GM12878 (cell line): ENCODE measurements at regions not wholly inside any gene's neighbourhood (a gene's known extent, or its start where the extent isn't known, plus 50 kb on each side); places are given as distances from the start of the nearest gene placed in this dataset.

ENCODE experiments used
- BCL11A ChIP-seq: IDR thresholded peaks from 2 replicates; pipeline ENCODE4 v1.6.1; 2011; ENCODE audit warnings: low read depth, low read length
- CHD1 ChIP-seq: IDR thresholded peaks from 2 replicates; pipeline ENCODE4 v1.6.1; 2012; ENCODE audit warnings: low read depth, low read length, improper control_type of control experiment
- MEF2A ChIP-seq: IDR thresholded peaks from 2 replicates; pipeline ENCODE4 v1.6.1; 2011; ENCODE audit warnings: low read depth, mild to moderate bottlenecking, low read length, moderate library complexity; ENCODE audit not compliant: insufficient read depth
- PAX5 ChIP-seq: IDR thresholded peaks from 2 replicates; pipeline ENCODE4 v1.6.1; 2011; ENCODE audit warnings: low read depth, low read length, borderline replicate concordance
- TF ChIP-seq, protein P1 (sequence below): fragments of 450-650 bp; IDR thresholded peaks from 2 replicates; pipeline ENCODE4 v1.6.1; 2017; ENCODE audit warnings: mild to moderate bottlenecking, moderate library complexity
- TF ChIP-seq, protein P2 (sequence below): fragments of 450-650 bp; IDR thresholded peaks from 2 replicates; pipeline ENCODE4 v1.6.1; 2017; ENCODE audit warnings: mild to moderate bottlenecking
- TF ChIP-seq, protein P3 (sequence below): fragments of 450-650 bp; IDR thresholded peaks from 2 replicates; pipeline ENCODE4 v1.6.1; 2017; ENCODE audit warnings: mild to moderate bottlenecking, moderate library complexity

- TF ChIP-seq, protein P1, sequence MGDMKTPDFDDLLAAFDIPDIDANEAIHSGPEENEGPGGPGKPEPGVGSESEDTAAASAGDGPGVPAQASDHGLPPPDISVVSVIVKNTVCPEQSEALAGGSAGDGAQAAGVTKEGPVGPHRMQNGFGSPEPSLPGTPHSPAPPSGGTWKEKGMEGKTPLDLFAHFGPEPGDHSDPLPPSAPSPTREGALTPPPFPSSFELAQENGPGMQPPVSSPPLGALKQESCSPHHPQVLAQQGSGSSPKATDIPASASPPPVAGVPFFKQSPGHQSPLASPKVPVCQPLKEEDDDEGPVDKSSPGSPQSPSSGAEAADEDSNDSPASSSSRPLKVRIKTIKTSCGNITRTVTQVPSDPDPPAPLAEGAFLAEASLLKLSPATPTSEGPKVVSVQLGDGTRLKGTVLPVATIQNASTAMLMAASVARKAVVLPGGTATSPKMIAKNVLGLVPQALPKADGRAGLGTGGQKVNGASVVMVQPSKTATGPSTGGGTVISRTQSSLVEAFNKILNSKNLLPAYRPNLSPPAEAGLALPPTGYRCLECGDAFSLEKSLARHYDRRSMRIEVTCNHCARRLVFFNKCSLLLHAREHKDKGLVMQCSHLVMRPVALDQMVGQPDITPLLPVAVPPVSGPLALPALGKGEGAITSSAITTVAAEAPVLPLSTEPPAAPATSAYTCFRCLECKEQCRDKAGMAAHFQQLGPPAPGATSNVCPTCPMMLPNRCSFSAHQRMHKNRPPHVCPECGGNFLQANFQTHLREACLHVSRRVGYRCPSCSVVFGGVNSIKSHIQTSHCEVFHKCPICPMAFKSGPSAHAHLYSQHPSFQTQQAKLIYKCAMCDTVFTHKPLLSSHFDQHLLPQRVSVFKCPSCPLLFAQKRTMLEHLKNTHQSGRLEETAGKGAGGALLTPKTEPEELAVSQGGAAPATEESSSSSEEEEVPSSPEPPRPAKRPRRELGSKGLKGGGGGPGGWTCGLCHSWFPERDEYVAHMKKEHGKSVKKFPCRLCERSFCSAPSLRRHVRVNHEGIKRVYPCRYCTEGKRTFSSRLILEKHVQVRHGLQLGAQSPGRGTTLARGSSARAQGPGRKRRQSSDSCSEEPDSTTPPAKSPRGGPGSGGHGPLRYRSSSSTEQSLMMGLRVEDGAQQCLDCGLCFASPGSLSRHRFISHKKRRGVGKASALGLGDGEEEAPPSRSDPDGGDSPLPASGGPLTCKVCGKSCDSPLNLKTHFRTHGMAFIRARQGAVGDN, result no peak
- TF ChIP-seq PAX5 (no peak), MEF2A (no peak), CHD1 (no peak), BCL11A (no peak)
- TF ChIP-seq, protein P2, sequence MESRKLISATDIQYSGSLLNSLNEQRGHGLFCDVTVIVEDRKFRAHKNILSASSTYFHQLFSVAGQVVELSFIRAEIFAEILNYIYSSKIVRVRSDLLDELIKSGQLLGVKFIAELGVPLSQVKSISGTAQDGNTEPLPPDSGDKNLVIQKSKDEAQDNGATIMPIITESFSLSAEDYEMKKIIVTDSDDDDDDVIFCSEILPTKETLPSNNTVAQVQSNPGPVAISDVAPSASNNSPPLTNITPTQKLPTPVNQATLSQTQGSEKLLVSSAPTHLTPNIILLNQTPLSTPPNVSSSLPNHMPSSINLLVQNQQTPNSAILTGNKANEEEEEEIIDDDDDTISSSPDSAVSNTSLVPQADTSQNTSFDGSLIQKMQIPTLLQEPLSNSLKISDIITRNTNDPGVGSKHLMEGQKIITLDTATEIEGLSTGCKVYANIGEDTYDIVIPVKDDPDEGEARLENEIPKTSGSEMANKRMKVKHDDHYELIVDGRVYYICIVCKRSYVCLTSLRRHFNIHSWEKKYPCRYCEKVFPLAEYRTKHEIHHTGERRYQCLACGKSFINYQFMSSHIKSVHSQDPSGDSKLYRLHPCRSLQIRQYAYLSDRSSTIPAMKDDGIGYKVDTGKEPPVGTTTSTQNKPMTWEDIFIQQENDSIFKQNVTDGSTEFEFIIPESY, result no peak
- TF ChIP-seq, protein P3, sequence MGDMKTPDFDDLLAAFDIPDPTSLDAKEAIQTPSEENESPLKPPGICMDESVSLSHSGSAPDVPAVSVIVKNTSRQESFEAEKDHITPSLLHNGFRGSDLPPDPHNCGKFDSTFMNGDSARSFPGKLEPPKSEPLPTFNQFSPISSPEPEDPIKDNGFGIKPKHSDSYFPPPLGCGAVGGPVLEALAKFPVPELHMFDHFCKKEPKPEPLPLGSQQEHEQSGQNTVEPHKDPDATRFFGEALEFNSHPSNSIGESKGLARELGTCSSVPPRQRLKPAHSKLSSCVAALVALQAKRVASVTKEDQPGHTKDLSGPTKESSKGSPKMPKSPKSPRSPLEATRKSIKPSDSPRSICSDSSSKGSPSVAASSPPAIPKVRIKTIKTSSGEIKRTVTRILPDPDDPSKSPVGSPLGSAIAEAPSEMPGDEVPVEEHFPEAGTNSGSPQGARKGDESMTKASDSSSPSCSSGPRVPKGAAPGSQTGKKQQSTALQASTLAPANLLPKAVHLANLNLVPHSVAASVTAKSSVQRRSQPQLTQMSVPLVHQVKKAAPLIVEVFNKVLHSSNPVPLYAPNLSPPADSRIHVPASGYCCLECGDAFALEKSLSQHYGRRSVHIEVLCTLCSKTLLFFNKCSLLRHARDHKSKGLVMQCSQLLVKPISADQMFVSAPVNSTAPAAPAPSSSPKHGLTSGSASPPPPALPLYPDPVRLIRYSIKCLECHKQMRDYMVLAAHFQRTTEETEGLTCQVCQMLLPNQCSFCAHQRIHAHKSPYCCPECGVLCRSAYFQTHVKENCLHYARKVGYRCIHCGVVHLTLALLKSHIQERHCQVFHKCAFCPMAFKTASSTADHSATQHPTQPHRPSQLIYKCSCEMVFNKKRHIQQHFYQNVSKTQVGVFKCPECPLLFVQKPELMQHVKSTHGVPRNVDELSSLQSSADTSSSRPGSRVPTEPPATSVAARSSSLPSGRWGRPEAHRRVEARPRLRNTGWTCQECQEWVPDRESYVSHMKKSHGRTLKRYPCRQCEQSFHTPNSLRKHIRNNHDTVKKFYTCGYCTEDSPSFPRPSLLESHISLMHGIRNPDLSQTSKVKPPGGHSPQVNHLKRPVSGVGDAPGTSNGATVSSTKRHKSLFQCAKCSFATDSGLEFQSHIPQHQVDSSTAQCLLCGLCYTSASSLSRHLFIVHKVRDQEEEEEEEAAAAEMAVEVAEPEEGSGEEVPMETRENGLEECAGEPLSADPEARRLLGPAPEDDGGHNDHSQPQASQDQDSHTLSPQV, result no peak
- TF ChIP-seq, all 136 proteins: peak for 0
Observed at GRCh38 chr14:25464078-25464477, 414.1 kb upstream of the STXBP6 start (continued).
